GM19395 (cell line): ENCODE measurements at regions not wholly inside any gene's neighbourhood (a gene's known extent, or its start where the extent isn't known, plus 50 kb on each side); places are given as distances from the start of the nearest gene placed in this dataset.
A peak's percentile ranks its signal among the peaks of the same experiment; 100 is the strongest.
"Not testable (repeated sequence)": the region's sequence is repeated elsewhere in the genome, so short reads cannot be mapped to it uniquely, and the experiment has no call there.

Source experiments
- ATAC-seq: cut with Tn5 transposase; IDR thresholded peaks from one replicate; pipeline ENCODE4 v1.9.1; 2021; ENCODE audit warnings: mild to moderate bottlenecking, moderate library complexity; ENCODE audit not compliant: unreplicated experiment

DNA sequence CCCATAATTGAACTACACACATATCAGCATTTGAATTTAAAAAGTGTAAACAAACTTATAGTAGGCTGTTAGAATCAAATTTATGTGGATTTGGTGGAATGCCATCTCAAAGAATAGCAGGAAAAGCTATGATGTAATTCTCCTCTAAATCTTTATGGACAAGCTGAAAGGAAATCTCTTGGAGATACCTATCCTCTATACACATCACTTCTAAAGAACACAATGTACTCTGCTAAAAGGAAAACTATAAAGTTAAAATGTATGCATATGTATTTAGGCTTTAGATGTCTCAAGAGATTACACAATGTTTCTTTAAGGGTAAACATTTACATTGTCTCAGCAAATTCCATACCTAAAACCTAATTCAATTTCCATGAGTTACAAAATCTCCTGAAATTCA lies 323.3 kb downstream of the CRPPA start:
- ATAC-seq, result no peak

DNA sequence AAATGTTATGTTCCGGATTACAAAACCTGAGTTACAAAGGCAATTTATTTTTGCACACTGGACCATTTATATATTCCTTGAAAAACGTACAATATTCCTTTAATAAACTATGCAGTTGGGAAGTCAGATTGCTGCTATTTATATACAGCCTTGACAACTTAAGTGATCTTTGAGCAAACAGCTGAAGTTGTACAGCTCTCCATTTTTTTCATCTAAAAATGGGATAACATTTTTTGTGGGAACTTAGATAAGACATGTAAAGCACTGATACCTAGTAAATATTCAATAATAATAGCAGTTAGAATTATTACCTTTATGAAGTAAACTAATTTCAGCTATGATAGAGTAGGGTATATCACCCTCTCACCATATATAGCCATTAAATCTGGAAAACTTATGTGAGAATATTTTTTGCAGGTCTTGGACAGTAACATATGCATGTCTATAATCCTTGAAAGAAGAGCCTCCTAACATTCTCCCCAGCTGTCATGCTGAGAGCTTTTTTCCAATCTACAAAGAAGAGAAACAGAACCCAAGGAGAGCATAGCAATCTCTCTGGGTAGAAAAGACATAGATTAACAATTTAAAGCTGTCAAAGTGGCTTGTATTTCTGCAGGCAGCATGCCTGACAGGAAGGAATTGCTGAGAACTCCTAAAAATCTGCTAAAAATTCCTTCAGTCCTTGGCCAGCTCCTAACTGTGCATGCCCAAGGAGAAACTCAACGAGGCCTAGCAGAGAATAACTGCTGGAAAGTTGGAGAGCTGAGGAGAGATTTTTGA lies 326.0 kb downstream of the CRPPA start:
- ATAC-seq, result no peak

DNA sequence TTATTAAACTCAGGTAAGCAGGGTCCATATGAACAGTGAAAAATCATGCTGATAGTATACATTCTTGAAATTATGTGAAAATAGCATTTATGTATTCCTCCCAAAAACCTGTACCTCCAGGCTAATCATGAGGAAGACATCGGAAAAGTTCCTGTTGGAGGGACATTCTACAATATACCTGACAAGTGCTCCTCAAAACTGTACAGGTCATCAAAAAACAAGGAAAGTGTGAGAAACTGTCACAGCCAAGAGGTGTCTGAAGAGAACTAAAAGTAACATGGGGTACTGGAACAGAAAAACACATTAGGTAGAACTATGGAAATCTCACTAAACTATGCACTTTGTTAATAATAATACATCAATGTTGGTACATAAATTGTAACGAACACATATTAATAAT lies 326.7 kb downstream of the CRPPA start:
- no peak for ATAC-seq

DNA sequence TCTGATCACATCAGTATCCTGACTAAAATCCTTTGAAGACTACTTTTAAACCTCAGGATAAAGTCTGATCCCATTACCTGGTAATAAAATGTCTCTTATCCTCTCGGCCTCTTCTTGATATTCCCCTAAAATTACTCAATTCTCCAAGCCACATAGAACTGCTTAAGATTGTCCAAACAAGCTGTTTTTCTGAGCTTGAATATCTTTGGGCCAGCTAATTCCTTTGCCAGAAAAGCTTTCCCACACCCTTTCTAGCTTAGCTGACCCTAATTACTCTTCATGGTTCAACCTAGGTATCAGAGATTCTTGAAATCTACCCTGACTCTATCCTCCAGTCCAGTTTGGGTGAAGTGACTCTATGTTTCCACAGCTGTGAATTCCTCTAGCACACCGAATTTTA lies 328.6 kb downstream of the CRPPA start:
- no peak for ATAC-seq

DNA sequence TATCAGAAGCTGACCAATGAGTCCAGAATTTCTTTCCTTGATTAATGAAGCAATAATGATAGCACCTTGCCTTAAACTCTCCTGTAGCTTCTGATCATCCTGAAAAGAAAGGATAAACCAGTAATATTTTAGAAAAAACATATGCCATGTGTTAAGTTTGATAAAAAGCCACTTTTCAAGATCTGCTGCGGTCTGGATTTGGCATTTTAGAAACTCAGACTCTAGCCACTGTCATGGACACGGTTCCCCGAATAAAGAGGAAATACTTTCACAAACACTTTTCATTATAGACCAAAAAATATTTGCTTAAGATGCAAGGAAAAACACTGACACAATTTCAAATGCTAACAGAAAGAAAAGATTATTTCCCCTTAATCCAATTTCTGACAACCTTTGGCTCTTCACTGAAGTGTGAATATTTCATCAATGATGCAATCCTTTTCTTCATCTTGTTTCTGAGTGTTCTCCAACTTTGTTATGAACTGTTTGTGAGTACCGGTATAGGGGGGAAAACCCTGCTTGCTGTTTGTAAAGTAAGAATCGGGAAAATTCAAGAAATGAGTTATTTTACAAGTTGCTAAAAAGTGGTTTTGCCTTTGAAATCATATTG lies 329.5 kb downstream of the CRPPA start:
- no peak for ATAC-seq

DNA sequence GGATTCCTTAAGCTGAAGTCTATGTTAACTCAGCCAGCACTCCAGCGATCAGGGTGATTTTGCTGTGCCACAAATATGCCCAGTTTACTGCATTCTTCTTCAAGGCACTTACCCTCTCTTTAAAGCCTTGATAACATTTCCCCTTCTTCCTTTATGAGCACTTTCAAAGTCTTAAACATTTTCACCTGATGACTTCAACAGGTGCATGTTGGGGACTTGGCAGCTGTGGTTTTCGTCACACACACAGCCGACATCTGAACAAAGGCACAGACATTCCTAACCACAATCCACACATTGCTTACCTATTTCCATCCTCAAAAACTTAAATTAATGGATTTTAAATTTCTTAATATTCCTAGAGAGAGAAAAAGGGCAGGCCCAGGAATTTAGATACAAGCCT lies 331.5 kb downstream of the CRPPA start:
- ATAC-seq, result no peak

DNA sequence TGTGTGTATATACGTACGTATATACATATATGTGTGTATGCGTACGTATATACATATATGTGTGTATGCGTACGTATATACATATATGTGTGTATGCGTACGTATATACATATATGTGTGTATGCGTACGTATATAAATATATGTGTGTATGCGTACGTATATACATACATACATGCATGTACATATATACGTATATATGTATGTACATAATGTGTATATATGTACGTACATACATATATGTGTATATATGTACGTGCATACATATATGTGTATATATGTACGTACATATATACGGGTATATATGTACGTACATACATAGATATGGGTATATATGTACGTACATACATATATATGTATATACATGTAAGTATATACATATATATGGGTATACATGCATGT lies 332.1 kb downstream of the CRPPA start:
- no peak for ATAC-seq

DNA sequence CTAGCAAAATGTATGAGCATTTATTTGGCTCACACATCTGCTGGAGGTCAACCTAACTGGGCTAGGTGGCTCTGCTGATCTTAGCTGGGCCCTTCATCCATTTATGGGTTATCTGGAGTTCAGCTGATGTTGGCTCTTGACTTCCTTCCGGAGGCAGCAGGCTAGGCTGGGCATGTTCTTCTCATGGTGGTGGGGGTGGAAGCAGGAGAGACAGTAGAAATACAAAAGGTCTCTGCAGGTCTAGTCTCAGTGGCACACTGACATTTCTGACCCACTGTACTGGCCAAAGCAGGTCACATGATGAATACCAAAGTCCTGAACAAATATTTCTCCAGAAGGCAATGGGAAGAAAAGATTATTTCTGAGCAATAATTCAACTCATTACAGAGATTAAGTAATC lies 334.6 kb downstream of the CRPPA start:
- no peak for ATAC-seq

DNA sequence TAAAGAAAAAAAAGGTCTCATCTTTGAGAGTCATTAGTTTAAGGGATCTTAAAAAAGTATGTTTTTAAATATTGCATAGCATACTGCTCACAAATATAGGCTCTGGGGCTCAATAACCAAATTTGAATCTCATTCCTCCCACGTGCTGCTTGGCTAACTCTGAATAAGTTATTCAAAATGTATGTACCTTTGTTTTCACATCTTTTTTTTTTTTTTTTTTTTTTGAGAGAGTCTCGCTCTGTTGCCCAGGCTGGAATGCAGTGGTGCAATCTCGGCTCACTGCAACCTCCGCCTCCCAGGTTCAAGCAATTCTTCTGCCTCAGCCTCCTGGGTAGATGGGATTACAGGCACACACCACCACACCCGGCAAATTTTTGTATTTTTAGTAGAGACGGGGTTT lies 335.6 kb downstream of the CRPPA start:
- ATAC-seq, result not testable (repeated sequence)

DNA sequence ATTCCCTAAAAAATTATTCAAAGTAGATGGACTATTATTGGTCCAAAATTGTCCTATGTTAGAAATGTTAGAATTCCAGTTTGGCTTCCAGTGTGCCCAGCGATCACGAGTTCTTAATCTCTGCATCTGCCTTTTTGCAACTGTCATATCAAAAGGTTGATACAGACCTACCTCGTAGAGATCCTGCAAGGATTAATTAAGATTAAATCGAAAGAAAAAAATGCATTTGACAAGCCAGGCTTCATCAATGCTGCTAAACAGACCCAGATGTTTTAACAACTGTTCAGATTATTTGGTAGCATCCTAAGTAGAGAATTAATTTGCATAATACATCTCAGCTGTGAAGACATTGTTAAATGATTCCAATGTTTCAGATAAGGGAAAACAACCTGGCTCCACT lies 336.5 kb downstream of the CRPPA start:
- ATAC-seq, result no peak

DNA sequence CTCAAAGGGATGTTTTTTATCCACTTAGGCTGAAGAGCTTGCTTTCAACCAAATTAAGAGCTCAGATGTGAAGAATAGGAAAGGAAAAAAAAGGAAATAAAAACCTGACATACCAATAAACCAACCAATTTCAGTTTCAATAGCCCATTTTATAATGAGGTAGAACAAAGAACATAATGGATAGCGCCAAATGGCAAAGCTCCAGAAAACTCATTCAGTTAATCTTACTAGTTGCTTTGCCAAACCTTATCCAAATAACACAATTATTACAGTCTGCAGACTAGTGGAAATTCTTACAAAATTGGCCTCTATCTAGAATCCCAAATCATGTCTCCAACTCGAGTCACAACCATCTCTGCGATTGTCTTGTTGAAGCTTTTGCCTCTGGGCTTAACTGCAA lies 337.0 kb downstream of the CRPPA start:
- ATAC-seq, result no peak

DNA sequence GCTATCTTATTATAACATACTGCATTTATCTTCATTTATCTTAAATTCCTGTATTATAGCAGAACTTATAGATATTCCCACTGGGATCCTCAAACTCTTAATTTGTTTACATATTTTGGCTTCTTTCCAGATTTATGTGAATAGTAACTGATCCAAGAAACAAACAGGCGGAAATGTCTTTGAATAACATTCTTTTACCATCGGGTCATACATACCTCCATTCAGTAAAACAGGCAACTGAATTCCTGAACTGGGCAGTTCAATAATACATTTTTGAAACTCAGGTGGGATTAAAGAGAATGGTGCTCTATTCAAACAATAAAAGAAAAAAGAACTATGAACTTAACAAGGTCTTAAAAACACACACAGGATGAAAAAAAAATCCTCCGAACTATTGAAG lies 337.4 kb downstream of the CRPPA start:
- ATAC-seq, result no peak

DNA sequence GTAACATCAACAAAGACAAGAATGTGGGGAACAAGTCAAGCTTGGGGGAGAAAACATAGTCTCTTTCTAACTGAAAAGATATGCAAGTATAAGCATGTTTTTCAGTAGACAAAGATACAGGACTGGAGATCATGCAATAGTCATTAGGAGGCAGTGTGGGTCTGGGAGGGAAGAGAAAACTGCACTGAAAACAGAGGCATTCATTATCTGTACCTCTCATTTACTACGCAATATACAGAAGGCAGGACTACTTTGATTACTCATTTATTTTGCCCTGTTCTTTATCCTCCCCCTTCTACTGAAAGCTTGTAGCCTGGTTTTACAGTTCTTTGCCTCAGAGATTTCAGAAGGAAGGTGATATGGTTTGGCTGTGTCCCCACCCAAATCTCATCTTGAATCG lies 341.2 kb downstream of the CRPPA start:
- no peak for ATAC-seq

DNA sequence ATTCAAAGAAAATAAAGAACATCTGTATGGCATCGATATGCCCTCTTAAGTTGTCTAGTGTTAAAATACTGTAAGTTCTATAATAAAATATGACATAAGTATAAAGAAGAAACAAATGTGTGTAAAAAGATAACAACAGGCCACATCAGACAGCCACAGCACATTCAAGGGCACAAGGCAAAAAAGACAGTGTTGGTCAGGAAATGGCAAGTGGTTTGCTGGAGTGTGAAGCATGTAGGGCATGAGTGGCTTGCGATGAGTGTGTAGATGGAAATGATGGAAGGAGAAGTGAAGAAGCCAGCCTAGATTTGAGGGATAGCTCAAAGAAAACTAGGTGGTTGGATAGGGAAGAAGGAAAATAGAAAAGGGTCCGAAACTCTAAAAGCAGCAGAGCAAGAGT lies 341.6 kb downstream of the CRPPA start:
- no peak for ATAC-seq

DNA sequence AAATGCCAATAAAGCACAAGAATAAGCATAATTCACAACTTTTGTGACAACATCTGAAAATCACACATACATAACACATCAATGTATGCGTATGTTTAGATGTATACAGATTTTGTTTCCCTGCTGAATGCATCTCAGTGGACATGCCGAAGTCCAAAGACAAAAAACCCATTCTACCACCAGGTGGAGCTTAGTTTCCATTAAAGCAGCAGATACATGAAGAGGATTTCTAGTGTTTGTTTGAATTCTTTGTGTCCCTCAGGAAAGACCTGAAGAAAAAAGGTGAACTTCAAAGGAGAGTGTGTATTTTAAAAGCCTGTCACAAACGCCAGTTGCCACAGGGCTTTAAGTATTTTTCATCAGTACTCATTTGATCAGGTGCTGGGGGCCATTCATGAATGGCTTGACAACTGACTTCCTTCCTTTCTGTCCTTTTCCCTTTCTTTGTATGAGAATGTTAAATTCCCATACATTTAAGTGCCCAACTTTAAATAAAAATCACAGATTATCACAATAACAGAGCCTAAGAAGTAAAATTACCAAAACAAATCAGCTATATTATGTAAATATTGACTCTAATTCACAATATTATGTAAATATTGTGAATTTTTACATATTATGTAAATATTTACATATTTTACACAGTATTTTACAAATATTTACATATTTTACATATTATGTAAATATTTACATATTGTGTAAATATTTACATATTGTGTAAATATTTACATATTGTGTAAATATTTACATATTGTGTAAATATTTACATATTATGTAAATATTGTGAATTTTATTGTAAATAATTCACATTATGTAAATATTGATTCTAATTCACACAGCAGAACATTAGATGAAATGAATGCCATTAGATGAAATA lies 343.0 kb downstream of the CRPPA start:
- peak; percentile 83 for ATAC-seq

DNA sequence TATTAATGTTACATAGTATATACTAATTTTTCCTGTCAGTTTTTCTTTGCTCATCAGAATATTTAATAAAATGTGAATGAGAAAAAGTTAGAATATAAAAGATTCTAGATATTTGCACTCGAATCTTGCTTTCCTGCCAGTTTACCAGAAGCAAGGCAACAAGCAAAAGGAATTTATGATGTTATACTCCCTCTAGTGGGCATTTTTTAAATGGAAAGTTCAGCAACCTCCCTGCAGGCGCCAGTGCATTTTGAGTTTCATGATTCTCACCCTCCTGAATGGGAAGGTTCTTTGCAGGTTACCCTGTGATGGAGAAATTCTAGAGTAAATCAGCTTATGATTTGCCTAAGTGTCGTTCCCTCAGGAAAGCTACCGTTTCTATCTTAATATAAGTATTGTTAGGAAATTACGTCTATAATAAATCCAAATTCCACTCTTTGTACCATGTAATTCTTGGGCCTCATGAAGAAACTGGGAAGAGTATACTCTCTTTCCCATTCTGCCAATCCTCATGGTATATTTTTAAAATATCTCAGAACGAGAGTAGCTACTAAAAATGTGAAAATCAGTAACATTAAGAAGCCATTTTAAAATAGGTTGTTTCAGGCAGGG lies 350.0 kb downstream of the CRPPA start:
- peak; percentile 84 for ATAC-seq

DNA sequence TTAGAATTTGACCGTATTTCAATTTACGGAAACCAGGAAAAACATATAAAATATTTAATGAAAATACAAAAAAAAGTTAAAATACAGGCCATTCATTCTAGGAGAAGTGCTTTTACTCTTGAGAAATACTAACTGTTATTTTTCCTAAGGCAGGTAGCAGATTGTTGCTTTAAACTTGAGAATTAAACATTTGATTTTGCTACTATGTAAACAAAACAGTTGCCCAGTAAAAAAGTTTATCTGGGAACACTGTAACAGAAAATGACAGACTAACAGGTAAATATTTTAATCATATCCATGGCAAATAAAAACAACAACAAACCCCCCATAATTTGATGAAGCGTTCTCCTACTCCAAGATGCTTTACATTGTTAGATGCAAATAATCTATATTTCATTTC lies 350.5 kb downstream of the CRPPA start:
- ATAC-seq, result no peak

DNA sequence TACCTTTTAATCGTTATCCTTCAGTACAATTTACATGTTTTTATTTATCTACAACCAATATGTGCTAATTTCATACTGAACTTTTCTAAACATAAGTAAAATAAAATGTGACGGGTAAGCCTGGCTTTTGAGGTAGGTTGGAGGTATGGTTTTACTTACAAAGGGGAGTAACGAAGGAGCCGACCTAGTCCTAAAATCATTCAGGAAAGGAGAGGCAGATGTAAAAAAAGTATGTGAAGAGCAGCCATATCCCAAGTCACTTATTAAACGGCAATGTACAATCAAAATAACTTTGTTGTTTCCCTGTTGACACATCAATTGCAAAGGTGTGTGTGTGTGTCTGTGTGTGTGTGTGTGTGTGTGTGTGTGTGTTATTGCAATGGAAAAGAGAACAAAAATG lies 351.3 kb downstream of the CRPPA start:
- no peak for ATAC-seq

DNA sequence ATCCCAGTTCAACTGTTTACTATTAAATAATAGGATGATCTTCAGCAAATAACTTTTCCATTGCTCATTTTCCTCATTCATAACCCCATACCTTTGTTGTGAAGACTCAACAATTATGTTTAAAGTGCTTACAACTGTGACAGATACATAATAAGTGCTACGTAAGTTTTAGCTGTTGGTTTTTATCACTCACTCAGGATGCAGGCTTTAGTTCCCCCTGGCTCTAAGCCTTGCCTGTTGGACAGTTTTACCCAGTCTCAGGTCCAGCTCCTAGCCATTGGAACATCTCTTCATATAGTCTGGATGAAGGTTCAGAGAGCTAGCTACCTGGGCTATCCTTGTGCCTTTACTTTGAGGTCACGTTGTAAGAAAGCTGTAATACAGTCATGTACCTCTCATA lies 353.2 kb downstream of the CRPPA start:
- ATAC-seq, result no peak

DNA sequence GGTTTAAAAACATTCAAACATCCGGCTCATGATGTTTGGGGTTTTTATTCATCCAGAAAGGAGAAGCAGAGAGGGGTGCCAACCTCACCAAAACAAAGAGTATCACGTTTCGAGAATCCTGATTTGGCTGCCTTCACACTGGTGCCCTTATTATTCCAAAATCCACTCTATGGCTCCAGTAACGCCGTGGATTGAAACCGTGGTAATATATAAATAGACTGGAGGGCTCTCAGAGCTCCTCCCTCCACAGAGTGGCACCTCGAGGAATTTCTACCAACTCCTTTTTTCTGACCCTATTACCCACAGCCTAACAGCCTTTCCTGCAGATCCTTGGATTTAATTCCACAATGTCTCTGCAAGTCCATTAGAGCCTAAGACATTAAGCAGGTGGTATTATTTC lies 353.6 kb downstream of the CRPPA start:
- ATAC-seq, result no peak

DNA sequence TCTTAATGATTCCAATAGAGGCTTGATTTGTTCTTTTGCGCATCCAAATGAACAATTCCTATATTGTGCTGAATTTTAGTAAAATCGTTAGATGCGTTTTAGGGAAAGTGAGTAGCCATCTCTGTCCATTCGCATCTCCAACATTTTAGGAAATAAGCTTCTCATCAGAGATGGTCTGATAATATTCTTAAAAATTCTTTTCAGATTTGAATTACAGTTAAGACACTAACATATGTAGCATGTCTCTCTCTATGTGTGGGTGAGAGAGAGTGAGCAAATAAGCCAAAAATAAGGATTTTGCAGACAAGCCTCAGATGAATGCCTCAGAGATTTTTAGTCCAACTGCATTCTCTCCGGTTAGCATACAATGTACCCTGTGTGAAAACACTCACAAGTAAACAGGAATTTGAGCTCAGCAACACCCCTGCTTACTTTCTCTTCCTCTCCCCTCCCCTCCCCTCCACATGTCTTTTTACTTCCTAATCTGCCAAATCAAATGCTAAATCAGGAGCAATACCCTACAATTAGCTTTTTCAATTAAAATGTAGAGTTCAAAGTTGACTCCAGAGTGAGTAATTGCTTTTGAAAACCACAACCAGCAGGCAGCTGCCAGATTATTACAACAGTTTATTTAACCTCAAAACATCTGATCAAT lies 354.4 kb downstream of the CRPPA start:
- ATAC-seq, result no peak
